Osteoblast (primary cell): ENCODE measurements at regions not wholly inside any gene's neighbourhood (a gene's known extent, or its start where the extent isn't known, plus 50 kb on each side); places are given as distances from the start of the nearest gene placed in this dataset.

Source experiments
- DNase-seq: peaks from one replicate; pipeline ENCODE4 v3.0.0; 2011; ENCODE audit warnings: low spot score, mixed read lengths; ENCODE audit not compliant: insufficient read length; ENCODE audit errors: missing footprints
- H2AFZ ChIP-seq: 2 replicates; pipeline ENCODE4 v1.6.0; 2011; ENCODE audit warnings: mild to moderate bottlenecking, low read length
- H3K27ac ChIP-seq: 2 replicates; pipeline ENCODE4 v1.5.1; 2011; ENCODE audit warnings: mild to moderate bottlenecking, low read depth, low read length, moderate library complexity
- H3K27me3 ChIP-seq: 2 replicates; pipeline ENCODE4 v1.6.0; 2012; ENCODE audit warnings: mild to moderate bottlenecking, control low read depth, inconsistent platforms, low read length, moderate library complexity; ENCODE audit not compliant: insufficient read depth
- H3K36me3 ChIP-seq: 2 replicates; pipeline ENCODE4 v1.5.1; 2011; ENCODE audit warnings: mild to moderate bottlenecking, low read length, control low read depth, moderate library complexity; ENCODE audit not compliant: insufficient read depth
- H3K4me1 ChIP-seq: 2 replicates; pipeline ENCODE4 v1.5.1; 2011; ENCODE audit warnings: mild to moderate bottlenecking, low read length, control low read depth, moderate library complexity; ENCODE audit not compliant: insufficient read depth
- H3K4me2 ChIP-seq: 2 replicates; pipeline ENCODE4 v1.6.0; 2011; ENCODE audit warnings: mild to moderate bottlenecking, low read length; ENCODE audit not compliant: insufficient read depth
- H3K4me3 ChIP-seq: fragments of 200-600 bp; sonication (generic); 3 replicates; pipeline ENCODE4 v1.5.1; 2012; ENCODE audit warnings: mild to moderate bottlenecking, low read length, inconsistent platforms; ENCODE audit not compliant: insufficient read depth
- H3K79me2 ChIP-seq: 2 replicates; pipeline ENCODE4 v1.6.0; 2012; ENCODE audit warnings: mild to moderate bottlenecking, low read length, control low read depth, inconsistent platforms; ENCODE audit not compliant: insufficient read depth
- H3K9me3 ChIP-seq: 2 replicates; pipeline ENCODE4 v1.5.1; 2011; ENCODE audit warnings: low read depth, low read length, control low read depth
- H4K20me1 ChIP-seq: 2 replicates; pipeline ENCODE4 v1.6.0; 2012; ENCODE audit warnings: mild to moderate bottlenecking, low read length, control low read depth; ENCODE audit not compliant: insufficient read depth
- CTCF ChIP-seq: IDR thresholded peaks from 2 replicates; pipeline ENCODE4 v1.5.1; 2011; ENCODE audit warnings: mild to moderate bottlenecking, low read depth, low read length, moderate library complexity; ENCODE audit errors: extremely low read depth

GRCh38 chr3:115384381-115384780 is 237.3 kb upstream of the ZBTB20 start:
- no peaks in the 10 kb centered on the region for H4K20me1 ChIP-seq
- no peak for TF ChIP-seq CTCF
- H3K79me2 ChIP-seq = no peaks in the 10 kb centered on the region
- no peak overlapping the region for H3K27ac ChIP-seq
- no peak overlapping the region for H3K4me3 ChIP-seq
- peak; percentile 80 for DNase-seq
- H3K36me3 ChIP-seq = no peaks in the 10 kb centered on the region
- peaks cover 29% of the 10 kb centered on the region for H3K4me1 ChIP-seq
- H3K4me2 ChIP-seq = peak overlapping the region; percentile 39
- H2AFZ ChIP-seq = no peak overlapping the region
- H3K9me3 ChIP-seq = no peaks in the 10 kb centered on the region
- H3K27me3 ChIP-seq = no peaks in the 10 kb centered on the region

GRCh38 chr3:115385774-115386730 is 237.3 kb upstream of the GAP43 start:
- Histone ChIP-seq H4K20me1 (no peaks in the 10 kb centered on the region), H3K27ac (no peak overlapping the region), H3K79me2 (no peaks in the 10 kb centered on the region), H3K4me2 (no peak overlapping the region), H3K4me1 (peaks cover 29% of the 10 kb centered on the region), H2AFZ (no peak overlapping the region), H3K4me3 (no peak overlapping the region), H3K27me3 (no peaks in the 10 kb centered on the region), H3K9me3 (no peaks in the 10 kb centered on the region), H3K36me3 (no peaks in the 10 kb centered on the region)
- TF ChIP-seq CTCF = no peak
- DNase-seq = no peak

GRCh38 chr3:115388166-115388565 is 235.1 kb upstream of the GAP43 start:
- H3K79me2 ChIP-seq = no peaks in the 10 kb centered on the region
- H3K36me3 ChIP-seq = no peaks in the 10 kb centered on the region
- H3K27me3 ChIP-seq = no peaks in the 10 kb centered on the region
- H2AFZ ChIP-seq = peak overlapping the region; percentile 80
- no peaks in the 10 kb centered on the region for H3K9me3 ChIP-seq
- H3K27ac ChIP-seq = no peak overlapping the region
- H3K4me3 ChIP-seq = no peak overlapping the region
- no peak overlapping the region for H3K4me2 ChIP-seq
- H3K4me1 ChIP-seq = peaks cover 16% of the 10 kb centered on the region
- no peaks in the 10 kb centered on the region for H4K20me1 ChIP-seq
- DNase-seq = no peak
- TF ChIP-seq CTCF = no peak

GRCh38 chr3:115388811-115389210 is 234.5 kb upstream of the GAP43 start:
- Histone ChIP-seq H3K36me3 (no peaks in the 10 kb centered on the region), H3K9me3 (no peaks in the 10 kb centered on the region), H4K20me1 (no peaks in the 10 kb centered on the region), H3K27me3 (no peaks in the 10 kb centered on the region), H3K27ac (no peak overlapping the region), H3K79me2 (no peaks in the 10 kb centered on the region), H3K4me1 (peaks cover 16% of the 10 kb centered on the region), H2AFZ (peak overlapping the region; percentile 80), H3K4me2 (no peak overlapping the region), H3K4me3 (no peak overlapping the region)
- no peak for DNase-seq
- TF ChIP-seq CTCF = no peak
